GM23248 (cell line): ENCODE measurements at regions not wholly inside any gene's neighbourhood (a gene's known extent, or its start where the extent isn't known, plus 50 kb on each side); places are given as distances from the start of the nearest gene placed in this dataset.

Source experiments
- DNase-seq: peaks from one replicate; pipeline ENCODE4 v3.0.0-alpha.2; 2015
- H2AFZ ChIP-seq: fragments of 200-600 bp; sonication (generic); 2 replicates; pipeline ENCODE4 v1.6.1; 2016; ENCODE audit warnings: antibody characterized with exemption
- H3F3A ChIP-seq: fragments of 200-600 bp; sonication (generic); 2 replicates; pipeline ENCODE4 v1.6.1; 2016; ENCODE audit warnings: mild to moderate bottlenecking, antibody characterized with exemption, mixed run types; ENCODE audit not compliant: insufficient read depth
- H3K27ac ChIP-seq: fragments of 200-600 bp; sonication (generic); 2 replicates; pipeline ENCODE4 v1.5.1; 2016; ENCODE audit warnings: mild to moderate bottlenecking
- H3K27me3 ChIP-seq: fragments of 200-600 bp; sonication (generic); replicated peaks from 2 replicates; pipeline ENCODE4 v1.6.1; 2016; ENCODE audit warnings: mild to moderate bottlenecking; ENCODE audit not compliant: insufficient read depth
- H3K36me3 ChIP-seq: fragments of 200-600 bp; sonication (generic); 2 replicates; pipeline ENCODE4 v1.6.1; 2016; ENCODE audit warnings: low read depth, mild to moderate bottlenecking
- H3K4me1 ChIP-seq: fragments of 200-600 bp; sonication (generic); 2 replicates; pipeline ENCODE4 v1.6.1; 2016; ENCODE audit warnings: mild to moderate bottlenecking; ENCODE audit not compliant: insufficient read depth
- H3K4me2 ChIP-seq: fragments of 200-600 bp; sonication (generic); one replicate; pipeline ENCODE4 v1.6.1; 2016; ENCODE audit warnings: mild to moderate bottlenecking; ENCODE audit not compliant: unreplicated experiment
- H3K4me3 ChIP-seq: fragments of 200-600 bp; sonication (generic); 2 replicates; pipeline ENCODE4 v1.5.1; 2016; ENCODE audit warnings: mild to moderate bottlenecking
- H3K79me2 ChIP-seq: fragments of 200-600 bp; sonication (generic); 2 replicates; pipeline ENCODE4 v1.6.1; 2016; ENCODE audit warnings: mild to moderate bottlenecking; ENCODE audit not compliant: insufficient read depth
- H3K9ac ChIP-seq: fragments of 200-600 bp; sonication (generic); 2 replicates; pipeline ENCODE4 v1.6.1; 2016; ENCODE audit warnings: mild to moderate bottlenecking
- H3K9me2 ChIP-seq: fragments of 200-600 bp; sonication (generic); 2 replicates; pipeline ENCODE4 v1.6.1; 2016; ENCODE audit warnings: mixed run types, mild to moderate bottlenecking, moderate library complexity; ENCODE audit not compliant: insufficient read depth
- H3K9me3 ChIP-seq: fragments of 200-600 bp; sonication (generic); one replicate; pipeline ENCODE4 v1.6.1; 2017; ENCODE audit warnings: low read depth
- H4K20me1 ChIP-seq: fragments of 200-600 bp; sonication (generic); 2 replicates; pipeline ENCODE4 v1.6.0; 2016; ENCODE audit not compliant: insufficient read depth
- EZH2 ChIP-seq: fragments of 200-600 bp; sonication (generic); IDR thresholded peaks from 2 replicates; pipeline ENCODE4 v1.6.1; 2018; ENCODE audit warnings: antibody characterized with exemption, mild to moderate bottlenecking; ENCODE audit not compliant: insufficient read depth, poor library complexity, severe bottlenecking
- EZH2phosphoT487 ChIP-seq: fragments of 200-600 bp; sonication (generic); IDR thresholded peaks from 2 replicates; pipeline ENCODE4 v1.6.1; 2018; ENCODE audit warnings: antibody characterized with exemption, moderate library complexity, mild to moderate bottlenecking, low read depth; ENCODE audit not compliant: insufficient read depth
- WGBS, 2 experiments: methylation state at CpG; one replicate each; pipeline ENCODE4 v1.1.6; 2015 to 2017; ENCODE audit warnings: low lambda C conversion rate in 2 of 2, low coverage in 1 of 2; ENCODE audit errors: missing lambda C conversion rate in 2 of 2; 5-methylcytosine and 5-hydroxymethylcytosine counted together
- in situ Hi-C: fragments of 300-500 bp; cut with MboI; formaldehyde crosslinking; loops from 2 replicates; pipeline ENCODE4 v1.15.0; 2020

GRCh38 chr11:106197438-106197837, 120.0 kb downstream of the AASDHPPT start:
- no peaks in the 10 kb centered on the region for H3F3A ChIP-seq
- H3K36me3 ChIP-seq, result no peaks in the 10 kb centered on the region
- H3K9me2 ChIP-seq, result no peaks in the 10 kb centered on the region
- H2AFZ ChIP-seq, result no peak overlapping the region
- DNase-seq, result no peak
- TF ChIP-seq EZH2phosphoT487 (no peak), EZH2 (no peak)
- no peaks in the 10 kb centered on the region for H4K20me1 ChIP-seq
- H3K9me3 ChIP-seq, result no peaks in the 10 kb centered on the region
- no peak overlapping the region for H3K9ac ChIP-seq
- in situ Hi-C loops, result no loop called here
- H3K27ac ChIP-seq, result no peak overlapping the region
- H3K79me2 ChIP-seq, result no peaks in the 10 kb centered on the region
- no peaks in the 10 kb centered on the region for H3K4me1 ChIP-seq
- no peak overlapping the region for H3K4me3 ChIP-seq
- no peaks in the 10 kb centered on the region for H3K27me3 ChIP-seq
- no peak overlapping the region for H3K4me2 ChIP-seq

- no peak overlapping the region for H3K4me2 ChIP-seq
- TF ChIP-seq EZH2phosphoT487 (no peak), EZH2 (no peak)
- H2AFZ ChIP-seq, result no peak overlapping the region
- H3K9me2 ChIP-seq, result no peaks in the 10 kb centered on the region
- no peaks in the 10 kb centered on the region for H3K9me3 ChIP-seq
- H3K27me3 ChIP-seq, result no peaks in the 10 kb centered on the region
- DNase-seq, result no peak
- WGBS, 2 experiments, result 52 to 61% methylated on average over 1 of the region's 1 CpG
- H3K4me1 ChIP-seq, result no peaks in the 10 kb centered on the region
- H3K9ac ChIP-seq, result no peak overlapping the region
- no peak overlapping the region for H3K27ac ChIP-seq
- H3F3A ChIP-seq, result no peaks in the 10 kb centered on the region
- in situ Hi-C loops, result no loop called here
- no peak overlapping the region for H3K4me3 ChIP-seq
- H3K79me2 ChIP-seq, result no peaks in the 10 kb centered on the region
- H4K20me1 ChIP-seq, result no peaks in the 10 kb centered on the region
- no peaks in the 10 kb centered on the region for H3K36me3 ChIP-seq
These were observed 125.6 kb downstream of the AASDHPPT start for GRCh38 chr11:106202935-106203620.

GRCh38 chr11:106208760-106209159, 131.3 kb downstream of the AASDHPPT start:
- Histone ChIP-seq H3F3A (no peaks in the 10 kb centered on the region), H3K79me2 (no peaks in the 10 kb centered on the region), H3K27me3 (peaks cover 7% of the 10 kb centered on the region; the same call in 1 of the 2 replicates), H2AFZ (no peak overlapping the region), H4K20me1 (no peaks in the 10 kb centered on the region), H3K4me1 (no peaks in the 10 kb centered on the region), H3K9ac (no peak overlapping the region), H3K27ac (no peak overlapping the region), H3K4me3 (no peak overlapping the region), H3K9me3 (no peaks in the 10 kb centered on the region), H3K4me2 (no peak overlapping the region), H3K36me3 (no peaks in the 10 kb centered on the region), H3K9me2 (no peaks in the 10 kb centered on the region)
- TF ChIP-seq EZH2phosphoT487, result no peak
- TF ChIP-seq EZH2, result no peak
- no peak for DNase-seq
- 9 to 10% methylated on average over 6 of the region's 6 CpGs for WGBS, 2 experiments
- in situ Hi-C loops, result no loop called here

GRCh38 chr11:106212081-106212480, 134.6 kb downstream of the AASDHPPT start:
- Histone ChIP-seq H3K79me2 (no peaks in the 10 kb centered on the region), H3K9me3 (no peaks in the 10 kb centered on the region), H3K9ac (no peak overlapping the region), H2AFZ (no peak overlapping the region), H3K4me1 (no peaks in the 10 kb centered on the region), H3K4me2 (no peak overlapping the region), H3K4me3 (no peak overlapping the region), H3K27ac (no peak overlapping the region), H3K27me3 (peaks cover 10% of the 10 kb centered on the region; the same call in 1 of the 2 replicates), H4K20me1 (no peaks in the 10 kb centered on the region), H3K36me3 (no peaks in the 10 kb centered on the region), H3F3A (no peaks in the 10 kb centered on the region), H3K9me2 (no peaks in the 10 kb centered on the region)
- no peak for TF ChIP-seq EZH2phosphoT487
- TF ChIP-seq EZH2, result no peak
- DNase-seq, result no peak
- WGBS, 2 experiments, result 38 to 48% methylated on average over 2 of the region's 2 CpGs
- in situ Hi-C loops, result no loop called here
